H1 (cell line): ENCODE measurements at regions not wholly inside any gene's neighbourhood (a gene's known extent, or its start where the extent isn't known, plus 50 kb on each side); places are given as distances from the start of the nearest gene placed in this dataset.

Source experiments
- CTCF ChIA-PET: fragments of 300-600 bp; sonication (Branson Sonifier 250); formaldehyde crosslinking; loops from one replicate; lab custom pipeline; 2021; ENCODE audit not compliant: partially characterized antibody; lab: Charles Lee
- POLR2A ChIA-PET: fragments of 300-600 bp; sonication (Branson Sonifier 250); formaldehyde crosslinking; loops from one replicate; lab custom pipeline; 2021; ENCODE audit warnings: inconsistent platforms; ENCODE audit not compliant: partially characterized antibody; lab: Charles Lee
- DNase-seq, 2 experiments: peaks; one replicate each; pipeline versions ENCODE4 v3.0.0 to v3.0.0-alpha.2; 2010 to 2022; ENCODE audit warnings: low spot score in 2 of 2, low read depth in 1 of 2, mixed read lengths in 1 of 2
- FAIRE-seq: peaks from 2 replicates; lab custom pipeline; 2011; peaks lifted over from hg19 to GRCh38; lab: Jason Lieb, UNC
- H2AFZ ChIP-seq: 2 replicates; pipeline ENCODE4 v1.8.1; 2012; ENCODE audit warnings: low read length, inconsistent platforms
- H2AK5ac ChIP-seq: 2 replicates; pipeline ENCODE4 v1.6.1; 2013; ENCODE audit warnings: low read depth, low read length
- H2BK120ac ChIP-seq: replicated peaks from 2 replicates; pipeline ENCODE3; 2013; ENCODE audit warnings: low read depth, low read length, inconsistent platforms
- H2BK12ac ChIP-seq: 2 replicates; pipeline ENCODE4 v1.6.1; 2013; ENCODE audit warnings: low read depth, low read length
- H2BK15ac ChIP-seq: 2 replicates; pipeline ENCODE4 v1.6.1; 2013; ENCODE audit warnings: low read length
- H2BK20ac ChIP-seq: 2 replicates; pipeline ENCODE4 v1.6.1; 2013; ENCODE audit warnings: low read length
- H2BK5ac ChIP-seq: 2 replicates; pipeline ENCODE4 v1.6.1; 2013; ENCODE audit warnings: low read depth, low read length
- H3K14ac ChIP-seq: 2 replicates; pipeline ENCODE4 v1.6.1; 2013; ENCODE audit warnings: inconsistent platforms; ENCODE audit not compliant: insufficient read length
- H3K18ac ChIP-seq: 2 replicates; pipeline ENCODE4 v1.6.1; 2013; ENCODE audit warnings: low read length; ENCODE audit errors: extremely low read depth
- H3K23ac ChIP-seq: 2 replicates; pipeline ENCODE4 v1.6.1; 2013; ENCODE audit warnings: inconsistent platforms; ENCODE audit not compliant: insufficient read length
- H3K23me2 ChIP-seq: 2 replicates; pipeline ENCODE4 v1.6.1; 2013; ENCODE audit warnings: low read depth, low read length
- H3K27ac ChIP-seq: 2 replicates; pipeline ENCODE4 v1.6.1; 2011; ENCODE audit warnings: low read depth, low read length, inconsistent platforms
- H3K27me3 ChIP-seq, 4 experiments: replicated peaks in 1 of 4; 1 replicate in 1 of 4; 2 replicates in 3 of 4; pipeline versions ENCODE4 v1.6.1 to v1.8.1; 2011 to 2013; ENCODE audit warnings: low read length in 3 of 4, mild to moderate bottlenecking in 3 of 4, inconsistent platforms in 2 of 4, mixed read lengths in 2 of 4, moderate library complexity in 1 of 4; ENCODE audit not compliant: control insufficient read depth in 3 of 4, insufficient read depth in 3 of 4; ENCODE audit errors: extremely low read depth in 1 of 4
- H3K36me3 ChIP-seq, 4 experiments: 2 replicates each; pipeline versions ENCODE4 v1.6.1 to v1.8.1; 2011 to 2013; ENCODE audit warnings: mild to moderate bottlenecking in 4 of 4, low read length in 3 of 4, moderate library complexity in 2 of 4, control low read depth in 1 of 4, inconsistent platforms in 1 of 4; ENCODE audit not compliant: insufficient read depth in 4 of 4, control insufficient read depth in 2 of 4
- H3K4ac ChIP-seq: replicated peaks from 2 replicates; pipeline ENCODE3; 2013; ENCODE audit warnings: low read length, low read depth, mixed read lengths, inconsistent platforms; ENCODE audit not compliant: insufficient read length
- H3K4me1 ChIP-seq, 4 experiments: replicated peaks in 1 of 4; 1 replicate in 1 of 4; 2 replicates in 3 of 4; pipeline versions ENCODE4 v1.6.1 to v1.8.1; 2011 to 2013; ENCODE audit warnings: low read length in 3 of 4, inconsistent platforms in 2 of 4, mixed read lengths in 1 of 4; ENCODE audit not compliant: insufficient read depth in 4 of 4, control insufficient read depth in 3 of 4
- H3K4me2 ChIP-seq, 2 experiments: 2 replicates each; pipeline versions ENCODE4 v1.6.1 to v1.8.1; 2011 to 2013; ENCODE audit warnings: low read depth in 2 of 2, low read length in 2 of 2, control low read depth in 1 of 2, inconsistent platforms in 1 of 2, mild to moderate bottlenecking in 1 of 2; ENCODE audit not compliant: insufficient read depth in 1 of 2
- H3K4me3 ChIP-seq, 4 experiments: fragments of 200-600, 300-600 bp in 1 of 4; sonication (generic), shearing (Covaris generic), sonication (Bioruptor Twin) in 1 of 4; 2 replicates each; pipeline versions ENCODE4 v1.5.1 to v1.8.1; 2011 to 2016; ENCODE audit warnings: low read length in 4 of 4, low read depth in 3 of 4, control low read depth in 2 of 4, inconsistent platforms in 2 of 4, mild to moderate bottlenecking in 2 of 4, mixed read lengths in 1 of 4, moderate library complexity in 1 of 4; ENCODE audit not compliant: insufficient read depth in 2 of 4; ENCODE audit errors: extremely low read depth in 1 of 4
- H3K56ac ChIP-seq: replicated peaks from 2 replicates; pipeline ENCODE3; 2013; ENCODE audit warnings: low read depth, mild to moderate bottlenecking, mixed read lengths, low read length, inconsistent platforms; ENCODE audit not compliant: insufficient read length
- H3K79me1 ChIP-seq: 2 replicates; pipeline ENCODE4 v1.6.1; 2013; ENCODE audit warnings: low read depth, low read length, control low read depth
- H3K79me2 ChIP-seq, 2 experiments: 2 replicates each; pipeline versions ENCODE4 v1.6.1 to v1.8.1; 2012 to 2013; ENCODE audit warnings: low read length in 2 of 2, mild to moderate bottlenecking in 2 of 2, inconsistent platforms in 1 of 2; ENCODE audit not compliant: insufficient read depth in 2 of 2, control insufficient read depth in 1 of 2
- H3K9ac ChIP-seq, 4 experiments: replicated peaks in 1 of 4; 1 replicate in 1 of 4; 2 replicates in 3 of 4; pipeline versions ENCODE4 v1.6.1 to v1.8.1; 2011 to 2013; ENCODE audit warnings: low read depth in 3 of 4, low read length in 3 of 4, control low read depth in 2 of 4, mild to moderate bottlenecking in 2 of 4, moderate library complexity in 2 of 4, inconsistent platforms in 1 of 4; ENCODE audit errors: extremely low read depth in 1 of 4
- H3K9me3 ChIP-seq, 2 experiments: 2 replicates each; pipeline versions ENCODE4 v1.6.1 to v1.8.1; 2012 to 2013; ENCODE audit warnings: mild to moderate bottlenecking in 2 of 2, moderate library complexity in 2 of 2, control low read depth in 1 of 2, inconsistent platforms in 1 of 2, low read depth in 1 of 2, low read length in 1 of 2, mixed read lengths in 1 of 2; ENCODE audit not compliant: insufficient read depth in 2 of 2
- H4K20me1 ChIP-seq, 2 experiments: replicated peaks in 1 of 2; 2 replicates each; pipeline versions ENCODE3 to v1.8.1; 2011 to 2013; ENCODE audit warnings: inconsistent platforms in 2 of 2, low read length in 2 of 2, mild to moderate bottlenecking in 1 of 2; ENCODE audit not compliant: insufficient read depth in 2 of 2, control insufficient read depth in 1 of 2
- H4K5ac ChIP-seq: 2 replicates; pipeline ENCODE4 v1.6.1; 2013; ENCODE audit warnings: low read length, low read depth, mixed read lengths, inconsistent platforms; ENCODE audit not compliant: insufficient read length
- H4K8ac ChIP-seq: 2 replicates; pipeline ENCODE4 v1.8.0; 2013; ENCODE audit warnings: mild to moderate bottlenecking, moderate library complexity, low read length, inconsistent platforms; ENCODE audit not compliant: insufficient read depth; ENCODE audit errors: extremely low read depth
- H4K91ac ChIP-seq: replicated peaks from 2 replicates; pipeline ENCODE3; 2013; ENCODE audit warnings: low read length, mixed read lengths, inconsistent platforms; ENCODE audit not compliant: insufficient read length
- BCL11A ChIP-seq, 2 experiments: IDR thresholded peaks; one replicate each; pipeline ENCODE4 v1.6.1; 2011; ENCODE audit warnings: low read depth in 2 of 2, low read length in 2 of 2, mild to moderate bottlenecking in 2 of 2
- CBX5 ChIP-seq: fragments of 300-800, 300-1000 bp; sonication (generic); IDR thresholded peaks from 2 replicates; pipeline ENCODE4 v1.7.1; 2016; ENCODE audit warnings: antibody characterized with exemption, low read length, low read depth
- RNF2 ChIP-seq: fragments of 200-900, 300-1000 bp; sonication (generic); IDR thresholded peaks from 2 replicates; pipeline ENCODE4 v1.7.1; 2016; ENCODE audit warnings: borderline replicate concordance, low read depth, mild to moderate bottlenecking, antibody characterized with exemption, low read length; ENCODE audit not compliant: poor library complexity, severe bottlenecking; ENCODE audit errors: missing control alignments
- SUZ12 ChIP-seq: fragments of 200-600 bp; sonication (generic); IDR thresholded peaks from 2 replicates; pipeline ENCODE4 v1.6.1; 2012; ENCODE audit warnings: mild to moderate bottlenecking, inconsistent platforms, low read length, moderate library complexity, mixed read lengths
- TAF1 ChIP-seq: IDR thresholded peaks from 2 replicates; pipeline ENCODE4 v1.6.1; 2011; ENCODE audit warnings: mild to moderate bottlenecking, low read depth, low read length
- WGBS, 2 experiments: shearing (Covaris generic) in 1 of 2; methylation state at CpG; one replicate each; pipeline versions ENCODE4 v1.1.6 to v1.1.7; 2013 to 2015; ENCODE audit warnings: low lambda C conversion rate in 2 of 2, mixed read lengths in 2 of 2, inconsistent platforms in 1 of 2, low coverage in 1 of 2, missing lambda C conversion rate in 1 of 2; ENCODE audit not compliant: insufficient replicate concordance in 2 of 2, insufficient coverage in 1 of 2, insufficient read length in 1 of 2; ENCODE audit errors: extremely low coverage in 1 of 2, missing lambda C conversion rate in 1 of 2; 5-methylcytosine and 5-hydroxymethylcytosine counted together
- TF ChIP-seq, protein P1 (sequence below): IDR thresholded peaks from 2 replicates; pipeline ENCODE4 v1.6.1; 2012; ENCODE audit warnings: inconsistent platforms

DNA sequence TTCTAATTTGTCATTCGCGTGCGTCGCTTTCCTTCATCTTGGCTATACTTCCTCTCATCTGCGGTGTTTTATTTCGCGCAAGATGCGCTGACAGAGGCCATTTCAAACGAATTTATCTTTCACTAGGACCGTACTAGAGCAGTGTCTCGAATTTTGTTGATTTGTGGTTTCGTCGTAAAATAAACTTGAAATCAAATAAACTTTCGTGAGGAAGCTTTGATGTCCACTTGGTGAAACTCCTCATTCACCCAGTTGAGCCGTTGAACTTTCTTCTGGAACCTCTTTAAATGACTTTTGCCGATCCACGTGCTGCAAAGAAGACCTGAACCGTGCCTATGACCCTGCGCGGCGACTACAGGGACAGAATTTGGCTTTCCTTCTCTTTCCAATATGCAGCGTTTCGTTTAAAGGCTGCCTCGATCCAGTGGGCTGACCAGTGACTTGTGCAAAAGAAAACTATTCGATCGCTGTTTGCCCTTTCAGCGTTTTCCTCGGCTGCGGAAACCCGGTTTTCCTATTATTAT, 163.9 kb upstream of the PPP1R3A start:
- no peak overlapping the region for H3K23ac ChIP-seq
- no peak overlapping the region for H2BK5ac ChIP-seq
- H4K5ac ChIP-seq: no peak overlapping the region
- H4K91ac ChIP-seq: no peak overlapping the region
- H3K9ac ChIP-seq: 0 out of 7 replicates have a peak overlapping the region, but pooled peaks of 1 of the 4 experiments have one; percentile 24
- no peak overlapping the region for H3K4ac ChIP-seq
- H3K56ac ChIP-seq: no peak overlapping the region
- peaks cover 2 to 12% (median 5%) of the 10 kb centered on the region in 4 experiments for H3K4me1 ChIP-seq
- H2BK120ac ChIP-seq: no peak overlapping the region
- peaks cover 28 to 58% (median 47%) of the 10 kb centered on the region in 4 experiments; a peak in 6 of 7 replicates for H3K27me3 ChIP-seq
- H2AFZ ChIP-seq: peak overlapping the region; percentile 60; the same call in 1 of the 2 replicates
- no peaks in the 10 kb centered on the region for H4K20me1 ChIP-seq
- TF ChIP-seq, protein P1, sequence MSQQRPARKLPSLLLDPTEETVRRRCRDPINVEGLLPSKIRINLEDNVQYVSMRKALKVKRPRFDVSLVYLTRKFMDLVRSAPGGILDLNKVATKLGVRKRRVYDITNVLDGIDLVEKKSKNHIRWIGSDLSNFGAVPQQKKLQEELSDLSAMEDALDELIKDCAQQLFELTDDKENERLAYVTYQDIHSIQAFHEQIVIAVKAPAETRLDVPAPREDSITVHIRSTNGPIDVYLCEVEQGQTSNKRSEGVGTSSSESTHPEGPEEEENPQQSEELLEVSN: peak; percentile 29; the same call in 1 of the 2 replicates
- TF ChIP-seq SUZ12: no peak; the same call in 1 of the 2 replicates
- no peak for TF ChIP-seq BCL11A (IDR thresholded peaks at IDR 0.05; ENCODE audit: low read depth in 2 of 2, low read length in 2 of 2)
- TF ChIP-seq CBX5: no peak
- TF ChIP-seq RNF2: peak; percentile 96
- TF ChIP-seq TAF1: no peak
- no peak overlapping the region for H2AK5ac ChIP-seq
- peak overlapping the region; percentile 44 to 71 (median 59); a peak in 7 of 8 replicates for H3K4me3 ChIP-seq
- no peak overlapping the region for H2BK15ac ChIP-seq
- no peak overlapping the region for H4K8ac ChIP-seq
- POLR2A ChIA-PET: no interaction called here
- no peak overlapping the region for H3K14ac ChIP-seq
- no peak overlapping the region for H2BK20ac ChIP-seq
- FAIRE-seq (no peak), DNase-seq (no peak)
- no peaks in the 10 kb centered on the region for H3K79me2 ChIP-seq
- H3K4me2 ChIP-seq: peak overlapping the region; percentile 83 to 100
- WGBS, 2 experiments: 4% methylated on average over 30 of the region's 30 CpGs; no CpG with 5 or more reads in 1 of the 2 experiments
- no peak overlapping the region for H2BK12ac ChIP-seq
- no peaks in the 10 kb centered on the region; a peak in 1 of 8 replicates for H3K36me3 ChIP-seq
- no peak overlapping the region for H3K27ac ChIP-seq
- peaks cover 33% of the 10 kb centered on the region for H3K23me2 ChIP-seq
- CTCF ChIA-PET: interaction anchor here (0.8 to 3.7 kb wide), 9 partner anchors 133 to 1597 kb away, joined by 3 to 27 read pairs (median 3); partner anchors contain the start of gene FOXP2
- H3K18ac ChIP-seq: 0 out of 2 replicates have a peak overlapping the region, but pooled peaks have one; percentile 6
- no peaks in the 10 kb centered on the region for H3K79me1 ChIP-seq
- H3K9me3 ChIP-seq: no peaks in the 10 kb centered on the region
